ENCODE measurements at regions not wholly inside any gene's neighbourhood (a gene's known extent, or its start where the extent isn't known, plus 50 kb on each side); places are given as distances from the start of the nearest gene placed in this dataset.

DNA sequence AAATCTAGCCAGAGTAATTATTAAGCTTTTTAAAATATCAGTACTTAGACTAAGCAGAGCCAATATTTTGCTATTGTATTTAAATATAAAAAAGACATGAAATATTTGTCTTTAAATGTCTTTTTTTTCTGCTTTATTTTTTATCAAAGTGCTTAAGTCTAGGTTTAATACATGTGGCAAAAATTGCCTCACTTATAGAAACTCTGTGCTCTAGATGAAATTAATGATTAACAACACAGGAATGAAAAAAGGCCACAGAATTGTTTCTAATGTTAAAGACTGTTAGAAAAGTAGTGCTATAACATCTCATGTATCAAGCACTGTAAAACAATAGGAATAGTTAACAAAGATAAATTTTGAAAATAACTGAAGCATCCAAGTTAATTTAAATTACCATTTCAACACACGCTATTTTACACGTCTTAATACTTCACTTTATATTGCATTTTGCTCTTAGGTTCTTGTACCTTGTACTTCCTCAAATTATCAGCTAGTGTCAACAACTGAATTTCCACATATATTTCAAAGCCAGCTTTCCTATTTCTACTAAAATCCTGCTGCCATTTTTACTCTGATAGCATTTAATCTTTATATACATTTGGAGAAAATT is 1515.1 kb downstream of the HACE1 start:
- TF ChIP-seq TEAD4 (IDR thresholded peaks at IDR 0.05; ENCODE audit: low read depth, low read length): no peak
- no peak for TF ChIP-seq PHF8 (conservative IDR thresholded peaks at IDR 0.05; ENCODE audit: low read depth, low read length)
- TF ChIP-seq BRCA1 (IDR thresholded peaks at IDR 0.05; ENCODE audit: low read depth, low read length): no peak
- TF ChIP-seq EZH2 (IDR thresholded peaks at IDR 0.05; ENCODE audit: low read depth, low read length, severe bottlenecking): no peak
- TF ChIP-seq EP300 (IDR thresholded peaks at IDR 0.05; ENCODE audit: borderline replicate concordance in 1 of 2, low read depth in 2 of 2, low read length in 2 of 2): no peak
- TF ChIP-seq JUND (IDR thresholded peaks at IDR 0.05; ENCODE audit: low read length): no peak

All from H1 (cell line).